B cell (primary cell): ENCODE measurements at regions not wholly inside any gene's neighbourhood (a gene's known extent, or its start where the extent isn't known, plus 50 kb on each side); places are given as distances from the start of the nearest gene placed in this dataset.

Experiments
- ATAC-seq: fragments of 200-7000 bp; cut with Tn5 transposase; one replicate; pipeline ENCODE4 v1.10.0; 2021; ENCODE audit warnings: low read depth, mild to moderate bottlenecking, moderate number of reproducible peaks, moderate library complexity
- CTCF ChIA-PET: fragments of 350-600 bp; sonication (Branson Sonifier 250); formaldehyde crosslinking; loops from one replicate; lab custom pipeline; 2021; ENCODE audit warnings: antibody characterized with exemption, inconsistent platforms; lab: Charles Lee
- POLR2A ChIA-PET: fragments of 350-600 bp; sonication (Branson Sonifier 250); formaldehyde crosslinking; loops from one replicate; lab custom pipeline; 2021; ENCODE audit warnings: antibody characterized with exemption; lab: Charles Lee
- DNase-seq: peaks from one replicate; pipeline ENCODE4 v3.0.0; 2013
- H2AFZ ChIP-seq: 2 replicates; pipeline ENCODE4 v1.6.1; 2012; ENCODE audit warnings: mild to moderate bottlenecking, low read depth, low read length; ENCODE audit not compliant: insufficient read depth, poor library complexity, severe bottlenecking
- H3K27ac ChIP-seq, 2 donors: 1 replicate in 1 of 2; 2 replicates in 1 of 2; pipeline ENCODE4 v1.5.1; 2012 to 2013; ENCODE audit warnings: low read length in 2 of 2, mild to moderate bottlenecking in 2 of 2, moderate library complexity in 1 of 2
- H3K27me3 ChIP-seq, 4 experiments: fragments of 200-600 bp in 1 of 4; sonication (generic) in 1 of 4; replicated peaks in 1 of 4; 1 replicate in 2 of 4; 2 replicates in 2 of 4; pipeline versions ENCODE4 v1.6.1 to v1.7.0; 2013 to 2016; ENCODE audit warnings: low read length in 3 of 4, mild to moderate bottlenecking in 2 of 4, mixed read lengths in 1 of 4, moderate library complexity in 1 of 4; ENCODE audit not compliant: insufficient read depth in 4 of 4, control insufficient read depth in 3 of 4; ENCODE audit errors: control extremely low read depth in 1 of 4
- H3K36me3 ChIP-seq, 2 experiments: replicated peaks in 1 of 2; 1 replicate in 1 of 2; 2 replicates in 1 of 2; pipeline versions ENCODE4 v1.6.1 to v1.7.1; 2013; ENCODE audit warnings: low read length in 1 of 2; ENCODE audit not compliant: insufficient read depth in 2 of 2, control insufficient read depth in 1 of 2; ENCODE audit errors: control extremely low read depth in 1 of 2, extremely low read depth in 1 of 2
- H3K4me1 ChIP-seq, 2 donors: fragments of 200-600 bp in 1 of 2; sonication (generic) in 1 of 2; 1 replicate in 1 of 2; 2 replicates in 1 of 2; pipeline versions ENCODE4 v1.5.1 to v1.6.1; 2013 to 2017; ENCODE audit warnings: low read length in 2 of 2; ENCODE audit not compliant: control insufficient read depth in 2 of 2, insufficient read depth in 2 of 2
- H3K4me2 ChIP-seq: replicated peaks from 2 replicates; pipeline ENCODE3; 2012; ENCODE audit warnings: mild to moderate bottlenecking, low read depth, low read length; ENCODE audit not compliant: poor library complexity, severe bottlenecking
- H3K4me3 ChIP-seq, 5 experiments: fragments of 200-600 bp in 1 of 5; sonication (generic) in 1 of 5; 1 replicate in 3 of 5; 2 replicates in 2 of 5; pipeline versions ENCODE4 v1.5.1 to v1.7.0; 2011 to 2016; ENCODE audit warnings: low read length in 4 of 5, mild to moderate bottlenecking in 4 of 5, low read depth in 2 of 5, control low read depth in 1 of 5, moderate library complexity in 1 of 5; ENCODE audit not compliant: insufficient read depth in 1 of 5; ENCODE audit errors: control extremely low read depth in 1 of 5, extremely low read depth in 1 of 5
- H3K79me2 ChIP-seq: fragments of 200-600 bp; sonication (generic); one replicate; pipeline ENCODE4 v1.6.0; 2016; ENCODE audit warnings: low read length; ENCODE audit not compliant: control insufficient read depth, insufficient read depth
- H3K9ac ChIP-seq: fragments of 200-600 bp; sonication (generic); 2 replicates; pipeline ENCODE4 v1.6.1; 2017; ENCODE audit warnings: mild to moderate bottlenecking, low read length, moderate library complexity
- H3K9me3 ChIP-seq, 3 donors: one replicate each; pipeline versions ENCODE4 v1.6.1 to v1.7.1; 2013; ENCODE audit warnings: low read length in 2 of 3; ENCODE audit not compliant: control insufficient read depth in 2 of 3, insufficient read depth in 1 of 3; ENCODE audit errors: control extremely low read depth in 1 of 3
- H4K20me1 ChIP-seq: 2 replicates; pipeline ENCODE4 v1.6.0; 2012; ENCODE audit warnings: mild to moderate bottlenecking, low read length; ENCODE audit not compliant: insufficient read depth, control insufficient read depth, poor library complexity, severe bottlenecking
- H3K27ac Mint-ChIP-seq: one replicate; pipeline ENCODE4 v1.8.0; 2021; ENCODE audit warnings: mixed read lengths
- H3K27me3 Mint-ChIP-seq: one replicate; pipeline ENCODE4 v1.8.0; 2021; ENCODE audit warnings: mixed read lengths
- H3K4me1 Mint-ChIP-seq: one replicate; pipeline ENCODE4 v1.8.0; 2021; ENCODE audit warnings: mixed read lengths
- H3K4me3 Mint-ChIP-seq: one replicate; pipeline ENCODE4 v1.8.0; 2021; ENCODE audit warnings: mixed read lengths
- H3K9me3 Mint-ChIP-seq: one replicate; pipeline ENCODE4 v1.8.0; 2022; ENCODE audit warnings: mixed read lengths; ENCODE audit not compliant: insufficient read depth
- EZH2 ChIP-seq: IDR thresholded peaks from 2 replicates; pipeline ENCODE4 v1.6.1; 2012; ENCODE audit warnings: borderline replicate concordance, low read depth, mild to moderate bottlenecking, moderate library complexity, low read length; ENCODE audit not compliant: insufficient read depth, poor library complexity, severe bottlenecking
- WGBS: methylation state at CpG from one replicate; pipeline ENCODE4 v1.1.5; 2013; ENCODE audit warnings: missing lambda C conversion rate; ENCODE audit not compliant: insufficient coverage; 5-methylcytosine and 5-hydroxymethylcytosine counted together
- intact Hi-C: fragments of 100-400 bp; cut with micrococcal nuclease; formaldehyde crosslinking; loops from one replicate; pipeline ENCODE4 v1.10.0; 2022
- TF ChIP-seq, protein P1 (sequence below): fragments of 200-600 bp; IDR thresholded peaks from one replicate; pipeline ENCODE4 v1.8.0; 2022; ENCODE audit warnings: antibody characterized with exemption, mild to moderate bottlenecking

DNA sequence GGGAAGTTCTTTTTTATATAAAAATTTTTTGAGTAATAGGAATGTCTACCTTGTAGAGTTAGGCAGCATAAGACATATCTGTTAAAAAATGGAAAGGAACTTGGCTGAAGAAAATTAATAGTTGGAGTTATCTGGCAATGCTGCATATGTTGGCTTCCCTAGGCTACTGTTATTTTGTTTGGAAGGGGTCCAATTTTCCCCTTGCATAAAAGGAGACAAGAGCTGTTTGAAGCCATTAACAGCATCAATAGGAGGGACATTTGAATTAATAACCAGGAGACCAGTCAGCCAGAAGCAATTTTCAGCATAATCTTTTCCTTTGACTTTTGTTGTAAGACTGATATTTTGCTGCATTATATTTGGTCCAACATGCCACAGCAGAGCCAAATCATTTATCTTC, 80.9 kb upstream of the TAB2 start:
- Mint-ChIP-seq H3K9me3 (no peaks in the 10 kb centered on the region), H3K27me3 (no peaks in the 10 kb centered on the region), H3K4me3 (no peak overlapping the region), H3K4me1 (peaks cover 37% of the 10 kb centered on the region), H3K27ac (no peak overlapping the region)
- CTCF ChIA-PET, result interaction anchor here (0.6 to 1.7 kb wide), 2 partner anchors 71 to 195 kb away, joined by 4 to 5 read pairs; no protein-coding TSS in a partner anchor
- POLR2A ChIA-PET, result no interaction called here
- H3K27me3 ChIP-seq, result no peaks in the 10 kb centered on the region
- H3K4me1 ChIP-seq, result peaks cover 14 to 25% of the 10 kb centered on the region in 2 donors
- no peak overlapping the region for H2AFZ ChIP-seq
- no peaks in the 10 kb centered on the region for H3K79me2 ChIP-seq
- peaks cover 0 to 15% (median 4%) of the 10 kb centered on the region in 3 donors for H3K9me3 ChIP-seq
- no peak overlapping the region for H3K4me2 ChIP-seq
- H4K20me1 ChIP-seq, result no peaks in the 10 kb centered on the region
- ATAC-seq (no peak), DNase-seq (no peak)
- peaks cover 0 to 2% of the 10 kb centered on the region in 2 experiments for H3K36me3 ChIP-seq
- no peak overlapping the region for H3K27ac ChIP-seq
- no peak overlapping the region for H3K4me3 ChIP-seq
- TF ChIP-seq EZH2, result no peak
- TF ChIP-seq, protein P1, sequence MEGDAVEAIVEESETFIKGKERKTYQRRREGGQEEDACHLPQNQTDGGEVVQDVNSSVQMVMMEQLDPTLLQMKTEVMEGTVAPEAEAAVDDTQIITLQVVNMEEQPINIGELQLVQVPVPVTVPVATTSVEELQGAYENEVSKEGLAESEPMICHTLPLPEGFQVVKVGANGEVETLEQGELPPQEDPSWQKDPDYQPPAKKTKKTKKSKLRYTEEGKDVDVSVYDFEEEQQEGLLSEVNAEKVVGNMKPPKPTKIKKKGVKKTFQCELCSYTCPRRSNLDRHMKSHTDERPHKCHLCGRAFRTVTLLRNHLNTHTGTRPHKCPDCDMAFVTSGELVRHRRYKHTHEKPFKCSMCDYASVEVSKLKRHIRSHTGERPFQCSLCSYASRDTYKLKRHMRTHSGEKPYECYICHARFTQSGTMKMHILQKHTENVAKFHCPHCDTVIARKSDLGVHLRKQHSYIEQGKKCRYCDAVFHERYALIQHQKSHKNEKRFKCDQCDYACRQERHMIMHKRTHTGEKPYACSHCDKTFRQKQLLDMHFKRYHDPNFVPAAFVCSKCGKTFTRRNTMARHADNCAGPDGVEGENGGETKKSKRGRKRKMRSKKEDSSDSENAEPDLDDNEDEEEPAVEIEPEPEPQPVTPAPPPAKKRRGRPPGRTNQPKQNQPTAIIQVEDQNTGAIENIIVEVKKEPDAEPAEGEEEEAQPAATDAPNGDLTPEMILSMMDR, result no peak
- no peak overlapping the region for H3K9ac ChIP-seq
- intact Hi-C loops, result no loop called here

DNA sequence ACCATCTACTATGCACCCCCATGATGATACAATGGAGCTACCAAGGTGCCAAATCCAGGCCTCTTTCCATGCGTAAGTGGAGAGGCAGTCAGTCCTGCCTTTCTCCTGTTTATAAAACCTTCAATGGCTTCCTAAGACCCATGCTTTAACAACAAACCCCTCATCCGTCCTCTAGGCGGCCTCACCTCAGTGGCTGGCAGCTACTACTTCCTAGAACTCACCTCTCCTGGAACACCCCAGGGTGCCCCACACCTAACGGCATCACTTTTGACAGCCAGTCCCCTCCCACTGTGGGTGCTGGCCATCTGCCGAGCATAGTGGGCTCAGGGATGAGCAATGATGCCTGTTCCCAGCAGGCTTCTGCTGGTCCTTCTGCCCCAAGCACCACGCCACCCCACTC, 80.0 kb upstream of the TAB2 start:
- no peak overlapping the region for H3K9ac ChIP-seq
- Mint-ChIP-seq H3K4me3 (no peak overlapping the region), H3K27me3 (no peaks in the 10 kb centered on the region), H3K9me3 (no peaks in the 10 kb centered on the region), H3K27ac (no peak overlapping the region), H3K4me1 (peaks cover 31% of the 10 kb centered on the region)
- no peak overlapping the region for H3K4me2 ChIP-seq
- ChIA-PET CTCF (no interaction called here), POLR2A (no interaction called here)
- H3K36me3 ChIP-seq, result peaks cover 0 to 2% of the 10 kb centered on the region in 2 experiments
- no peak overlapping the region for H2AFZ ChIP-seq
- WGBS, result 97% methylated on average over 6 of the region's 6 CpGs
- intact Hi-C loops, result no loop called here
- no peaks in the 10 kb centered on the region for H3K79me2 ChIP-seq
- no peaks in the 10 kb centered on the region for H4K20me1 ChIP-seq
- peaks cover 0 to 15% (median 4%) of the 10 kb centered on the region in 3 donors for H3K9me3 ChIP-seq
- ATAC-seq (no peak), DNase-seq (no peak)
- H3K4me3 ChIP-seq, result no peak overlapping the region
- H3K27ac ChIP-seq, result no peak overlapping the region
- H3K4me1 ChIP-seq, result peaks cover 14 to 20% of the 10 kb centered on the region in 2 donors
- no peaks in the 10 kb centered on the region for H3K27me3 ChIP-seq
- no peak for TF ChIP-seq EZH2
- TF ChIP-seq, protein P1, result no peak
